Gastrocnemius medialis (tissue), 4 donors: ENCODE measurements at regions not wholly inside any gene's neighbourhood (a gene's known extent, or its start where the extent isn't known, plus 50 kb on each side); places are given as distances from the start of the nearest gene placed in this dataset.

ENCODE experiments used
- CTCF ChIP-seq, 5 experiments: fragments of 450-650 bp in 3 of 5; fragments of 200-600 bp in 2 of 5; sonication (generic) in 2 of 5; IDR thresholded peaks in 4 of 5; conservative IDR thresholded peaks in 1 of 5; 1 replicate in 4 of 5; 2 replicates in 1 of 5; pipeline ENCODE4 v1.5.1; 2016 to 2019; ENCODE audit warnings: antibody characterized with exemption in 5 of 5, mild to moderate bottlenecking in 3 of 5, moderate library complexity in 3 of 5
- POLR2A ChIP-seq, 2 donors: fragments of 450-650 bp; IDR thresholded peaks; one replicate each; pipeline ENCODE4 v1.6.1; 2017; ENCODE audit warnings: antibody characterized with exemption in 2 of 2, mild to moderate bottlenecking in 2 of 2, moderate library complexity in 2 of 2

- TF ChIP-seq CTCF (IDR thresholded peaks at IDR 0.05 in 4 of 5, conservative IDR thresholded peaks at IDR 0.05 in 1 of 5) (no peak), POLR2A (IDR thresholded peaks at IDR 0.05) (no peak)
Observed at GRCh38 chr12:12007713-12008231, 63.0 kb upstream of the BCL2L14 start.
